DOHH2 (cell line): ENCODE measurements at regions not wholly inside any gene's neighbourhood (a gene's known extent, or its start where the extent isn't known, plus 50 kb on each side); places are given as distances from the start of the nearest gene placed in this dataset.

ENCODE experiments used
- H3F3A ChIP-seq: fragments of 200-600 bp; sonication (generic), shearing (Covaris generic); 2 replicates; pipeline ENCODE4 v1.6.0; 2016; ENCODE audit warnings: antibody characterized with exemption, mild to moderate bottlenecking; ENCODE audit not compliant: control insufficient read depth, insufficient read depth
- H3K27ac ChIP-seq: fragments of 200-600 bp; sonication (generic); 2 replicates; pipeline ENCODE4 v1.5.1; 2014; ENCODE audit warnings: low read depth, mild to moderate bottlenecking, low read length, moderate library complexity
- H3K27me3 ChIP-seq: fragments of 200-600 bp; sonication (generic); 2 replicates; pipeline ENCODE4 v1.6.1; 2014; ENCODE audit warnings: mild to moderate bottlenecking, low read length, mixed read lengths; ENCODE audit not compliant: control insufficient read depth
- H3K36me3 ChIP-seq: fragments of 200-600 bp; sonication (generic); 2 replicates; pipeline ENCODE4 v1.6.1; 2014; ENCODE audit warnings: mild to moderate bottlenecking, low read length, moderate library complexity, mixed read lengths; ENCODE audit not compliant: control insufficient read depth
- H3K4me1 ChIP-seq: fragments of 200-600 bp; sonication (generic); 2 replicates; pipeline ENCODE4 v1.6.1; 2014; ENCODE audit warnings: mild to moderate bottlenecking, low read length, mixed read lengths; ENCODE audit not compliant: control insufficient read depth
- H3K4me2 ChIP-seq: fragments of 200-600 bp; sonication (generic); 2 replicates; pipeline ENCODE4 v1.6.0; 2014; ENCODE audit warnings: mild to moderate bottlenecking, low read length, moderate library complexity
- H3K4me3 ChIP-seq: fragments of 200-600 bp; sonication (generic); 2 replicates; pipeline ENCODE4 v1.5.1; 2014; ENCODE audit warnings: mild to moderate bottlenecking, low read length, mixed read lengths
- H3K79me2 ChIP-seq: fragments of 200-600 bp; sonication (generic); 2 replicates; pipeline ENCODE4 v1.6.1; 2014; ENCODE audit warnings: mild to moderate bottlenecking, low read length, mixed read lengths; ENCODE audit not compliant: control insufficient read depth
- H3K9me2 ChIP-seq: fragments of 200-600 bp; sonication (generic); replicated peaks from 2 replicates; pipeline ENCODE4 v1.6.1; 2014; ENCODE audit warnings: mild to moderate bottlenecking, low read length, mixed read lengths; ENCODE audit not compliant: control insufficient read depth
- H3K9me3 ChIP-seq: fragments of 200-600 bp; sonication (generic); 2 replicates; pipeline ENCODE4 v1.6.1; 2014; ENCODE audit warnings: antibody characterized with exemption, low read length, mixed read lengths; ENCODE audit not compliant: control insufficient read depth, insufficient read depth
- H4K20me1 ChIP-seq: fragments of 200-600 bp; sonication (generic); 2 replicates; pipeline ENCODE4 v1.6.0; 2014; ENCODE audit warnings: low read depth, mild to moderate bottlenecking, antibody characterized with exemption, low read length, moderate library complexity; ENCODE audit not compliant: control insufficient read depth, insufficient read depth
- EZH2phosphoT487 ChIP-seq: fragments of 200-600 bp; sonication (generic); IDR thresholded peaks from 2 replicates; pipeline ENCODE4 v1.6.1; 2017; ENCODE audit warnings: borderline replicate concordance, mild to moderate bottlenecking, antibody characterized with exemption, low read length, moderate library complexity, mixed read lengths
- TF ChIP-seq, protein P1 (sequence below): fragments of 200-600 bp; sonication (generic); IDR thresholded peaks from one replicate; pipeline ENCODE4 v1.5.1; 2014; ENCODE audit warnings: antibody characterized with exemption, mild to moderate bottlenecking, low read depth, low read length; ENCODE audit not compliant: poor library complexity, severe bottlenecking

- Histone ChIP-seq H3K9me2 (no peaks in the 10 kb centered on the region), H3K4me2 (no peak overlapping the region), H3K27me3 (no peaks in the 10 kb centered on the region), H3K4me3 (no peak overlapping the region), H4K20me1 (peaks cover 4% of the 10 kb centered on the region; the same call in 1 of the 2 replicates), H3K9me3 (no peaks in the 10 kb centered on the region), H3K4me1 (no peaks in the 10 kb centered on the region), H3K27ac (no peak overlapping the region), H3K79me2 (no peaks in the 10 kb centered on the region), H3F3A (no peaks in the 10 kb centered on the region), H3K36me3 (no peaks in the 10 kb centered on the region)
- TF ChIP-seq EZH2phosphoT487, result no peak
- TF ChIP-seq, protein P1, sequence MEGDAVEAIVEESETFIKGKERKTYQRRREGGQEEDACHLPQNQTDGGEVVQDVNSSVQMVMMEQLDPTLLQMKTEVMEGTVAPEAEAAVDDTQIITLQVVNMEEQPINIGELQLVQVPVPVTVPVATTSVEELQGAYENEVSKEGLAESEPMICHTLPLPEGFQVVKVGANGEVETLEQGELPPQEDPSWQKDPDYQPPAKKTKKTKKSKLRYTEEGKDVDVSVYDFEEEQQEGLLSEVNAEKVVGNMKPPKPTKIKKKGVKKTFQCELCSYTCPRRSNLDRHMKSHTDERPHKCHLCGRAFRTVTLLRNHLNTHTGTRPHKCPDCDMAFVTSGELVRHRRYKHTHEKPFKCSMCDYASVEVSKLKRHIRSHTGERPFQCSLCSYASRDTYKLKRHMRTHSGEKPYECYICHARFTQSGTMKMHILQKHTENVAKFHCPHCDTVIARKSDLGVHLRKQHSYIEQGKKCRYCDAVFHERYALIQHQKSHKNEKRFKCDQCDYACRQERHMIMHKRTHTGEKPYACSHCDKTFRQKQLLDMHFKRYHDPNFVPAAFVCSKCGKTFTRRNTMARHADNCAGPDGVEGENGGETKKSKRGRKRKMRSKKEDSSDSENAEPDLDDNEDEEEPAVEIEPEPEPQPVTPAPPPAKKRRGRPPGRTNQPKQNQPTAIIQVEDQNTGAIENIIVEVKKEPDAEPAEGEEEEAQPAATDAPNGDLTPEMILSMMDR, result no peak
These were observed 71.7 kb upstream of the SMLR1 start for GRCh38 chr6:130755368-130756034.

GRCh38 chr6:130756824-130757223 lies 70.4 kb upstream of the SMLR1 start:
- no peaks in the 10 kb centered on the region for H3K36me3 ChIP-seq
- H3K9me2 ChIP-seq, result no peaks in the 10 kb centered on the region
- no peaks in the 10 kb centered on the region for H3K9me3 ChIP-seq
- no peak overlapping the region for H3K27ac ChIP-seq
- no peaks in the 10 kb centered on the region for H3K27me3 ChIP-seq
- no peaks in the 10 kb centered on the region for H3F3A ChIP-seq
- H4K20me1 ChIP-seq, result peaks cover 4% of the 10 kb centered on the region; the same call in 1 of the 2 replicates
- no peak overlapping the region for H3K4me2 ChIP-seq
- TF ChIP-seq, protein P1, result no peak
- no peak for TF ChIP-seq EZH2phosphoT487
- no peaks in the 10 kb centered on the region for H3K4me1 ChIP-seq
- no peak overlapping the region for H3K4me3 ChIP-seq
- no peaks in the 10 kb centered on the region for H3K79me2 ChIP-seq

DNA sequence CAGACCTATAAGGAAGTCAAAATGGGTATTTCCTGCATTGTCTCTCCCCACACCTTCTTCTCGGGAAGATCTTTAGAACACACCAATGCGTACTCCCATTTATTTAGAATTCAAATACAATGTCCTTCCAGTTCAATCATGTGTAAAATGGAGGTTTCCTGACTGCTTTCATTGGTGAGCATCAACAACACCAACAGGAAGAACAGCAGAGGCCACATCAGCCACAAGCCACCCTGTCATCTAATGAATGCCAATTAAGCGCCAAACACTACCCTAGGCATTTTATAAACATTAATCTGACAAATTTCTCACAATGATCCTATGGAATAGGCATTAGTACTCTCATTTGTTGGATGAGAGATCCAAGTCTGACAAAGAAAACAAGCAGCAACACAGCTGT lies 68.4 kb upstream of the SMLR1 start:
- no peak overlapping the region for H3K4me3 ChIP-seq
- no peaks in the 10 kb centered on the region for H3F3A ChIP-seq
- TF ChIP-seq, protein P1, result no peak
- no peak for TF ChIP-seq EZH2phosphoT487
- no peak overlapping the region for H3K27ac ChIP-seq
- H3K4me1 ChIP-seq, result no peaks in the 10 kb centered on the region
- no peaks in the 10 kb centered on the region for H3K36me3 ChIP-seq
- no peak overlapping the region for H3K4me2 ChIP-seq
- H3K9me3 ChIP-seq, result no peaks in the 10 kb centered on the region
- H3K27me3 ChIP-seq, result no peaks in the 10 kb centered on the region
- H4K20me1 ChIP-seq, result peaks cover 4% of the 10 kb centered on the region; the same call in 1 of the 2 replicates
- no peaks in the 10 kb centered on the region for H3K79me2 ChIP-seq
- no peaks in the 10 kb centered on the region for H3K9me2 ChIP-seq
